Neural progenitor cell (in vitro differentiated cells): ENCODE measurements at regions not wholly inside any gene's neighbourhood (a gene's known extent, or its start where the extent isn't known, plus 50 kb on each side); places are given as distances from the start of the nearest gene placed in this dataset.

Experiments
- DNase-seq: peaks from one replicate; pipeline ENCODE4 v3.0.0-alpha.2; 2016; ENCODE audit warnings: low spot score
- H2AFZ ChIP-seq: fragments of 200-600 bp; sonication (generic); replicated peaks from 2 replicates; pipeline ENCODE4 v1.6.1; 2016; ENCODE audit warnings: antibody characterized with exemption
- H3F3A ChIP-seq: fragments of 200-600 bp; sonication (generic); 2 replicates; pipeline ENCODE4 v1.6.1; 2016; ENCODE audit warnings: antibody characterized with exemption, low read depth
- H3K27ac ChIP-seq: fragments of 200-600 bp; sonication (generic); 2 replicates; pipeline ENCODE4 v1.5.1; 2016; ENCODE audit warnings: mild to moderate bottlenecking
- H3K27me3 ChIP-seq: fragments of 200-600 bp; sonication (generic); 2 replicates; pipeline ENCODE4 v1.6.1; 2016; ENCODE audit warnings: mild to moderate bottlenecking, moderate library complexity
- H3K36me3 ChIP-seq: fragments of 200-600 bp; sonication (generic); 2 replicates; pipeline ENCODE4 v1.5.1; 2016
- H3K4me1 ChIP-seq: fragments of 200-600 bp; sonication (generic); 2 replicates; pipeline ENCODE4 v1.6.1; 2016; ENCODE audit warnings: mixed run types
- H3K4me2 ChIP-seq: fragments of 200-600 bp; sonication (generic); 2 replicates; pipeline ENCODE4 v1.6.1; 2016
- H3K4me3 ChIP-seq: fragments of 200-600 bp; sonication (generic); 2 replicates; pipeline ENCODE4 v1.5.1; 2016
- H3K79me2 ChIP-seq: fragments of 200-600 bp; sonication (generic); 2 replicates; pipeline ENCODE4 v1.6.1; 2016; ENCODE audit warnings: low read depth
- H3K9ac ChIP-seq: fragments of 200-600 bp; sonication (generic); 2 replicates; pipeline ENCODE4 v1.6.1; 2016
- H3K9me3 ChIP-seq: fragments of 200-600 bp; sonication (generic); 2 replicates; pipeline ENCODE4 v1.5.1; 2016; ENCODE audit warnings: low read depth
- H4K20me1 ChIP-seq: fragments of 200-600 bp; sonication (generic); 2 replicates; pipeline ENCODE4 v1.6.1; 2016; ENCODE audit warnings: low read depth
- H3K27ac Mint-ChIP-seq: 3 replicates; pipeline ENCODE4 v1.8.0; 2021; ENCODE audit warnings: mixed read lengths
- H3K27me3 Mint-ChIP-seq: 2 replicates; pipeline ENCODE4 v1.8.0; 2022; ENCODE audit warnings: low read depth, mild to moderate bottlenecking, inconsistent platforms, moderate library complexity, mixed read lengths; ENCODE audit not compliant: insufficient read depth
- H3K36me3 Mint-ChIP-seq: 3 replicates; pipeline ENCODE4 v1.8.0; 2021; ENCODE audit warnings: mixed read lengths
- H3K4me1 Mint-ChIP-seq: 3 replicates; pipeline ENCODE4 v1.8.0; 2021; ENCODE audit warnings: mixed read lengths
- H3K4me3 Mint-ChIP-seq: 3 replicates; pipeline ENCODE4 v1.8.0; 2021; ENCODE audit warnings: mild to moderate bottlenecking, moderate library complexity, mixed read lengths
- H3K9me3 Mint-ChIP-seq: 3 replicates; pipeline ENCODE4 v1.8.0; 2020; ENCODE audit warnings: mixed read lengths
- EZH2 ChIP-seq: fragments of 200-600 bp; sonication (generic); IDR thresholded peaks from 2 replicates; pipeline ENCODE4 v1.6.1; 2017; ENCODE audit warnings: antibody characterized with exemption, mild to moderate bottlenecking, moderate library complexity
- EZH2phosphoT487 ChIP-seq: fragments of 200-600 bp; sonication (generic); IDR thresholded peaks from 2 replicates; pipeline ENCODE4 v1.6.1; 2017; ENCODE audit warnings: antibody characterized with exemption
- TF ChIP-seq, protein P1 (sequence below): fragments of 200-600 bp; sonication (generic); IDR thresholded peaks from 2 replicates; pipeline ENCODE4 v1.5.1; 2017; ENCODE audit warnings: antibody characterized with exemption, mild to moderate bottlenecking

DNA sequence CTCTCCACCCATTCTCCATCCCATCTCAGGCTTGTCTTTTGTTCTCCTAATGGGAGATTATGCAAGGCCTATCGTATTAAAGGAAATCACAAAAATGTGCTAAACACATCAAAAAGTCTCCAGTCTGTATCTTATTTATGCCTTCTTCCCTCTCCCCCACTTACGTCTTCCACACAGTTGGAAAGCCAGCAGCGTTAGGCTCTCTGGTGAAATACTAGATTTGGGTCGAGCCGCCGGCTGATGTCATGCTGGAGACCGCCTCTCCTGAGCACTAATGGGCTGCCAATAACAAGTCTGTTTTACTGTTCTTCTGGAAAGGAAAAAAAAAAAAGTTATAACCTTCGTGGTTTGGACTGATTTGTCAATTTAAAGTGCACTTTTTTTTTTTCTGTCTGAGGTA is 182.7 kb upstream of the SIX2 start:
- Mint-ChIP-seq H3K9me3 (no peaks in the 10 kb centered on the region), H3K4me3 (no peak overlapping the region), H3K27me3 (no peaks in the 10 kb centered on the region), H3K36me3 (no peaks in the 10 kb centered on the region), H3K27ac (no peak overlapping the region), H3K4me1 (peaks cover 3% of the 10 kb centered on the region)
- H4K20me1 ChIP-seq: no peaks in the 10 kb centered on the region
- H3F3A ChIP-seq: no peaks in the 10 kb centered on the region
- no peaks in the 10 kb centered on the region for H3K9me3 ChIP-seq
- H2AFZ ChIP-seq: no peak overlapping the region
- no peak overlapping the region for H3K27ac ChIP-seq
- H3K4me3 ChIP-seq: no peak overlapping the region
- H3K4me2 ChIP-seq: no peak overlapping the region
- H3K4me1 ChIP-seq: no peaks in the 10 kb centered on the region
- H3K79me2 ChIP-seq: no peaks in the 10 kb centered on the region
- H3K27me3 ChIP-seq: no peaks in the 10 kb centered on the region
- no peaks in the 10 kb centered on the region for H3K36me3 ChIP-seq
- no peak overlapping the region for H3K9ac ChIP-seq
- TF ChIP-seq, protein P1, sequence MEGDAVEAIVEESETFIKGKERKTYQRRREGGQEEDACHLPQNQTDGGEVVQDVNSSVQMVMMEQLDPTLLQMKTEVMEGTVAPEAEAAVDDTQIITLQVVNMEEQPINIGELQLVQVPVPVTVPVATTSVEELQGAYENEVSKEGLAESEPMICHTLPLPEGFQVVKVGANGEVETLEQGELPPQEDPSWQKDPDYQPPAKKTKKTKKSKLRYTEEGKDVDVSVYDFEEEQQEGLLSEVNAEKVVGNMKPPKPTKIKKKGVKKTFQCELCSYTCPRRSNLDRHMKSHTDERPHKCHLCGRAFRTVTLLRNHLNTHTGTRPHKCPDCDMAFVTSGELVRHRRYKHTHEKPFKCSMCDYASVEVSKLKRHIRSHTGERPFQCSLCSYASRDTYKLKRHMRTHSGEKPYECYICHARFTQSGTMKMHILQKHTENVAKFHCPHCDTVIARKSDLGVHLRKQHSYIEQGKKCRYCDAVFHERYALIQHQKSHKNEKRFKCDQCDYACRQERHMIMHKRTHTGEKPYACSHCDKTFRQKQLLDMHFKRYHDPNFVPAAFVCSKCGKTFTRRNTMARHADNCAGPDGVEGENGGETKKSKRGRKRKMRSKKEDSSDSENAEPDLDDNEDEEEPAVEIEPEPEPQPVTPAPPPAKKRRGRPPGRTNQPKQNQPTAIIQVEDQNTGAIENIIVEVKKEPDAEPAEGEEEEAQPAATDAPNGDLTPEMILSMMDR: no peak
- TF ChIP-seq EZH2 (no peak), EZH2phosphoT487 (no peak)
- no peak for DNase-seq

DNA sequence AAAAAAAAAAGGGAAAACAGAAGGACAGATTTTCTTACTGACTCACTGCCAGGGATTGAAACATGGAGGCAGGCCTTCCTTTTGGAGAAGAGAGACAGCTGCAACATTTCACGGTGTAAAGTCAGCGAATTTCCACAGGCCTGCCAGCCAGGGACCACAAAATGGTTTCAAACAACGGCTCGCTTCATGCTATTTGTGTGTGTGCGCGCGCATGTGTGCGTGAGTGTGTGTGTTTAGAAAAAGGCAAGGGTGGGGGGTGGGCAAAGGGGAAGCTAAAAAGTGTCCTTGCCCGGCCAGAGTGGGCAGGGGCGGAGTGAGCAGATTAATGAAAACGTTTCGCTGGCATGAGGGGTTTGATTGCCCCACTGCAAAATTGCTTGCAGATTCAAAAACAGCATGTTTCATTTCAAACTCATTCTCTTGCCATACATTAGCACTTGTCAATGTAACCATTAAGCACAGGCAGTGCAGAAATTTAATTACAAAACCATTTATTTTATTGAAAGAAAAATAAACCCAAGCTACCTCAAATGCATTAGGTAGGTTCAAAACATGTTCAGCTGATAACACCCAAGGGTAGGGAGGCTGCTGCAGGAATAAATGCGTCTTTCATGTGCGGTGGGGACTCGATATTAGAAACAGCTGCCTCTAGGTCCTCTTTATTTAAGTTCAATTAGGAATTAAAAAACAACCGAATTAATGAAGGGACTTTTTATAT is 182.1 kb upstream of the SIX2 start:
- DNase-seq: no peak
- no peak overlapping the region for H3K4me3 Mint-ChIP-seq

DNA sequence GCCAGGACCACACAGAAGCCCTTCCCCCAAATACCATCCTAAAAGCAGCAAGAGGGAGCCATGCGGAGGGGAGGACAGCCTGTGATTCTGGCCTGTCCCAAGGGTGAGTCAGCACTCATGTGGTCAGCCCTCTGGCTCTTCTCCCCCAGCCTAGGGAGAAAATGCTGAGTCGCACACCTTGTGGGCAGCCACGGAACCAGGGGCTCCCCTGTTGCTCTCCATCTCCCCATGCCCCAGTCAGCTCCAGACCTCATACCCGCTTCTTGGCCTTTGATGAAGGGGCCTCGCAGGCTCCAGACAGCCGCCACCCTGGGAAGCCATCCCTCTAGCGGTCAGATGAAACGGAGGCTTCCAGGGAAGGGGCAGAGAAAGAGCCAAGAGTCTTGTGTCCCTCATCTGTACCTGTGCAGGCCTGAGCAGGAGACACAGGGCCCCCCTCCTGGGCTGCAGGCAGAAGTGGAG is 181.3 kb upstream of the SIX2 start:
- no peak overlapping the region for H3K4me2 ChIP-seq
- DNase-seq: no peak
- H3K9me3 ChIP-seq: no peaks in the 10 kb centered on the region
- TF ChIP-seq, protein P1: no peak
- no peak for TF ChIP-seq EZH2
- TF ChIP-seq EZH2phosphoT487: no peak
- no peak overlapping the region for H3K27ac Mint-ChIP-seq
- no peaks in the 10 kb centered on the region for H3K27me3 Mint-ChIP-seq
- H3K27me3 ChIP-seq: no peaks in the 10 kb centered on the region
- no peaks in the 10 kb centered on the region for H3K79me2 ChIP-seq
- no peaks in the 10 kb centered on the region for H3F3A ChIP-seq
- H3K9ac ChIP-seq: no peak overlapping the region
- H3K9me3 Mint-ChIP-seq: no peaks in the 10 kb centered on the region
- H3K36me3 ChIP-seq: no peaks in the 10 kb centered on the region
- no peaks in the 10 kb centered on the region for H4K20me1 ChIP-seq
- no peak overlapping the region for H3K4me3 ChIP-seq
- H3K4me1 ChIP-seq: no peaks in the 10 kb centered on the region
- H3K27ac ChIP-seq: no peak overlapping the region
- H3K36me3 Mint-ChIP-seq: no peaks in the 10 kb centered on the region
- H2AFZ ChIP-seq: no peak overlapping the region
- no peak overlapping the region for H3K4me3 Mint-ChIP-seq
- H3K4me1 Mint-ChIP-seq: peaks cover 3% of the 10 kb centered on the region

More for the DNA sequence above, 182.1 kb upstream of the SIX2 start:
- no peak overlapping the region for H2AFZ ChIP-seq
- Mint-ChIP-seq H3K36me3 (no peaks in the 10 kb centered on the region), H3K27me3 (no peaks in the 10 kb centered on the region), H3K4me1 (peaks cover 3% of the 10 kb centered on the region), H3K27ac (no peak overlapping the region), H3K9me3 (no peaks in the 10 kb centered on the region)
- H3F3A ChIP-seq: no peaks in the 10 kb centered on the region
- H3K27ac ChIP-seq: no peak overlapping the region
- TF ChIP-seq, protein P1: no peak
- TF ChIP-seq EZH2phosphoT487: no peak
- no peak for TF ChIP-seq EZH2
- no peaks in the 10 kb centered on the region for H3K79me2 ChIP-seq
- H4K20me1 ChIP-seq: no peaks in the 10 kb centered on the region
- H3K4me3 ChIP-seq: no peak overlapping the region
- no peaks in the 10 kb centered on the region for H3K4me1 ChIP-seq
- H3K9me3 ChIP-seq: no peaks in the 10 kb centered on the region
- no peak overlapping the region for H3K9ac ChIP-seq
- no peaks in the 10 kb centered on the region for H3K36me3 ChIP-seq
- no peak overlapping the region for H3K4me2 ChIP-seq
- H3K27me3 ChIP-seq: no peaks in the 10 kb centered on the region
